ENCODE measurements at regions not wholly inside any gene's neighbourhood (a gene's known extent, or its start where the extent isn't known, plus 50 kb on each side); places are given as distances from the start of the nearest gene placed in this dataset.

DNA sequence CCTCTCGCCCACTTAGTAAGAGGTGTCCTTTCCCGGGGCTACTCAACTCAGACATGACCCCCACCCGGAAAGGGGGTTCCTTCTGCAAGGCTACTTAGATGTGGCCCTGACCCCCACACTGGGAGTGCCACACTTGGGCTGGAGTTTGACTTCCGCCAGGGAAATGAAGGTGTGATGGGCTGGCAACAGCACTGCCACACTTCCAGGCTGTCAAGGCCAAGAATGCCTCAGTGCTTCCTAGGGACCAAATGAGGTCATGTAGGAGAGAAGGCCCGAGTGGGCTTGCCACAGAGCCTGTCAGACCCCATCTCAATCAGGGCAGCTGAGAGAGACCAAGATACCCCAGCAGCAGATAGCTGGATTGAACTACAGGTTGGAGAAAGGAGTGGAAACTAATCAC is 55.5 kb downstream of the DRD1 start:
- Histone ChIP-seq H3K4ac (ENCODE audit: low read depth, low read length) (no peak overlapping the region), H3K79me2 (ENCODE audit: control insufficient read depth, insufficient read depth, low read length, poor library complexity) (no peaks in the 10 kb centered on the region), H3K27ac (ENCODE audit: low read depth, low read length) (no peak overlapping the region), H3K18ac (ENCODE audit: low read length) (no peak overlapping the region), H2BK12ac (ENCODE audit: low read length) (no peak overlapping the region), H2BK120ac (ENCODE audit: insufficient read depth, low read length, poor library complexity) (no peak overlapping the region), H2BK5ac (ENCODE audit: low read depth, low read length, poor library complexity) (no peak overlapping the region), H3K9ac (ENCODE audit: low read length) (no peak overlapping the region), H3K4me3 (ENCODE audit: low read depth, low read length) (no peak overlapping the region), H3K14ac (ENCODE audit: low read length) (no peak overlapping the region), H2AFZ (ENCODE audit: insufficient read depth, low read length, poor library complexity) (no peak overlapping the region), H4K91ac (ENCODE audit: low read depth, low read length) (no peak overlapping the region), H3K23ac (ENCODE audit: low read length) (no peak overlapping the region), H3K27me3 (ENCODE audit: insufficient read depth, low read length) (no peaks in the 10 kb centered on the region), H4K12ac (ENCODE audit: low read depth, low read length) (no peak overlapping the region), H3K79me1 (ENCODE audit: low read length) (no peaks in the 10 kb centered on the region), H3K9me3 (ENCODE audit: insufficient read depth, low read depth, low read length) (peaks cover 1% of the 10 kb centered on the region), H3K4me2 (ENCODE audit: low read length) (no peak overlapping the region), H3K36me3 (ENCODE audit: control insufficient read depth in 1 of 2, insufficient read depth in 2 of 2, low read length in 2 of 2) (no peaks in the 10 kb centered on the region), H4K8ac (ENCODE audit: low read depth, low read length) (no peak overlapping the region), H2AK5ac (ENCODE audit: low read length) (no peak overlapping the region), H3K4me1 (ENCODE audit: control insufficient read depth in 1 of 2, insufficient read depth in 2 of 2, low read length in 2 of 2) (no peaks in the 10 kb centered on the region)
- no peak for DNase-seq
- no CpG with 5 or more reads among the region's 5 CpGs for WGBS (ENCODE audit: extremely low coverage, insufficient coverage, insufficient read length)

DNA sequence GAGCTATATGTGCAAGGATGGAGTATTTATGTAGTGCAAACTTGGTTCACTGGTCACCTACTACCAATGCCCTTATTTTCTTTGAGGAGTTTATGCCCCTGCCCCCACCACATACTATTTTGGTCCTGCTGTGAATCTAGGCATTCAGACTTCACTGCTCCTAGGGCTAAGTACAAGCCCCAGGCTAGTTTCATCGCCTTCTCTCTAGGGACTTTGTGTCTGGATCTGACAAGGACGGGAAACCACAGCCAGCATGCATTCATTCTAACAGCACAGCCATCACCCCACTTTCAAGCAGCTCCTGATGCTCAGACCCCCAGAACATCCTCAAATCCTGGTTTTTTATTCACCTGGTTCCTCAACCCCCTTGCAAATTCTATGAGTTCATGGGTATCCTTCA is 56.8 kb downstream of the DRD1 start:
- H3K23ac ChIP-seq (ENCODE audit: low read length): no peak overlapping the region
- H3K27ac ChIP-seq (ENCODE audit: low read depth, low read length): no peak overlapping the region
- no peak overlapping the region for H3K4ac ChIP-seq (ENCODE audit: low read depth, low read length)
- no peak overlapping the region for H3K9ac ChIP-seq (ENCODE audit: low read length)
- H3K27me3 ChIP-seq (ENCODE audit: insufficient read depth, low read length): no peaks in the 10 kb centered on the region
- H3K4me1 ChIP-seq (ENCODE audit: control insufficient read depth in 1 of 2, insufficient read depth in 2 of 2, low read length in 2 of 2): no peaks in the 10 kb centered on the region
- no peak overlapping the region for H3K14ac ChIP-seq (ENCODE audit: low read length)
- H3K36me3 ChIP-seq (ENCODE audit: control insufficient read depth in 1 of 2, insufficient read depth in 2 of 2, low read length in 2 of 2): no peaks in the 10 kb centered on the region
- H2BK5ac ChIP-seq (ENCODE audit: low read depth, low read length, poor library complexity): no peak overlapping the region
- H3K18ac ChIP-seq (ENCODE audit: low read length): no peak overlapping the region
- peaks cover 1% of the 10 kb centered on the region for H3K9me3 ChIP-seq (ENCODE audit: insufficient read depth, low read depth, low read length)
- no CpG with 5 or more reads among the region's 2 CpGs for WGBS (ENCODE audit: extremely low coverage, insufficient coverage, insufficient read length)
- H4K91ac ChIP-seq (ENCODE audit: low read depth, low read length): no peak overlapping the region
- H3K79me1 ChIP-seq (ENCODE audit: low read length): no peaks in the 10 kb centered on the region
- no peak overlapping the region for H2BK12ac ChIP-seq (ENCODE audit: low read length)
- H4K12ac ChIP-seq (ENCODE audit: low read depth, low read length): no peak overlapping the region
- no peak overlapping the region for H3K4me3 ChIP-seq (ENCODE audit: low read depth, low read length)
- no peak overlapping the region for H3K4me2 ChIP-seq (ENCODE audit: low read length)
- no peak for DNase-seq
- H2AFZ ChIP-seq (ENCODE audit: insufficient read depth, low read length, poor library complexity): no peak overlapping the region
- H4K8ac ChIP-seq (ENCODE audit: low read depth, low read length): no peak overlapping the region
- H2AK5ac ChIP-seq (ENCODE audit: low read length): no peak overlapping the region
- H2BK120ac ChIP-seq (ENCODE audit: insufficient read depth, low read length, poor library complexity): no peak overlapping the region
- H3K79me2 ChIP-seq (ENCODE audit: control insufficient read depth, insufficient read depth, low read length, poor library complexity): no peaks in the 10 kb centered on the region

DNA sequence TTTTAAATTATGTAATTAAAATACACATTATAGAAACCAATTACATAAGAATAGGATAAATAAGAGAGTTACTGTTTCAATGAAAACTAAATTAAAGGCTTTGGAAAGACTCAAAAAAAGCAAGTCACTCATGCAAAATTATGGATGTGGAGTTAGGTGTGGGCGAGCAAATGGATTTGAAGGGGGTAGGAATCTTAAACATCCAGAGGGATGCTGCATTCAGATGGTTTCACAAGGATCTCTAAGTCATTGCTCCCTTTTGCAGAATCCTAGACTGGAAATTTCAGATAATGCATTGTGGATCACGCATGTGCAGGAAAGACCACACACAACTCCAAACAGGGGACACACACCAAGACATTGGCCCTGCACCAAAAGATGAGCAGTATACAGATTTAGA is 57.5 kb downstream of the DRD1 start:
- Histone ChIP-seq H3K4me1 (ENCODE audit: control insufficient read depth in 1 of 2, insufficient read depth in 2 of 2, low read length in 2 of 2) (no peaks in the 10 kb centered on the region), H3K4me2 (ENCODE audit: low read length) (no peak overlapping the region), H3K14ac (ENCODE audit: low read length) (no peak overlapping the region), H2BK5ac (ENCODE audit: low read depth, low read length, poor library complexity) (no peak overlapping the region), H4K12ac (ENCODE audit: low read depth, low read length) (no peak overlapping the region), H2AFZ (ENCODE audit: insufficient read depth, low read length, poor library complexity) (no peak overlapping the region), H3K18ac (ENCODE audit: low read length) (no peak overlapping the region), H3K79me2 (ENCODE audit: control insufficient read depth, insufficient read depth, low read length, poor library complexity) (no peaks in the 10 kb centered on the region), H3K9me3 (ENCODE audit: insufficient read depth, low read depth, low read length) (peaks cover 1% of the 10 kb centered on the region), H2BK120ac (ENCODE audit: insufficient read depth, low read length, poor library complexity) (no peak overlapping the region), H4K8ac (ENCODE audit: low read depth, low read length) (no peak overlapping the region), H2AK5ac (ENCODE audit: low read length) (no peak overlapping the region), H3K4ac (ENCODE audit: low read depth, low read length) (no peak overlapping the region), H3K27me3 (ENCODE audit: insufficient read depth, low read length) (no peaks in the 10 kb centered on the region), H3K4me3 (ENCODE audit: low read depth, low read length) (no peak overlapping the region), H3K9ac (ENCODE audit: low read length) (no peak overlapping the region), H3K27ac (ENCODE audit: low read depth, low read length) (no peak overlapping the region), H3K79me1 (ENCODE audit: low read length) (no peaks in the 10 kb centered on the region), H3K23ac (ENCODE audit: low read length) (no peak overlapping the region), H4K91ac (ENCODE audit: low read depth, low read length) (no peak overlapping the region), H3K36me3 (ENCODE audit: control insufficient read depth in 1 of 2, insufficient read depth in 2 of 2, low read length in 2 of 2) (no peaks in the 10 kb centered on the region), H2BK12ac (ENCODE audit: low read length) (no peak overlapping the region)
- WGBS (ENCODE audit: extremely low coverage, insufficient coverage, insufficient read length): no CpG with 5 or more reads among the region's 2 CpGs
- DNase-seq: no peak

DNA sequence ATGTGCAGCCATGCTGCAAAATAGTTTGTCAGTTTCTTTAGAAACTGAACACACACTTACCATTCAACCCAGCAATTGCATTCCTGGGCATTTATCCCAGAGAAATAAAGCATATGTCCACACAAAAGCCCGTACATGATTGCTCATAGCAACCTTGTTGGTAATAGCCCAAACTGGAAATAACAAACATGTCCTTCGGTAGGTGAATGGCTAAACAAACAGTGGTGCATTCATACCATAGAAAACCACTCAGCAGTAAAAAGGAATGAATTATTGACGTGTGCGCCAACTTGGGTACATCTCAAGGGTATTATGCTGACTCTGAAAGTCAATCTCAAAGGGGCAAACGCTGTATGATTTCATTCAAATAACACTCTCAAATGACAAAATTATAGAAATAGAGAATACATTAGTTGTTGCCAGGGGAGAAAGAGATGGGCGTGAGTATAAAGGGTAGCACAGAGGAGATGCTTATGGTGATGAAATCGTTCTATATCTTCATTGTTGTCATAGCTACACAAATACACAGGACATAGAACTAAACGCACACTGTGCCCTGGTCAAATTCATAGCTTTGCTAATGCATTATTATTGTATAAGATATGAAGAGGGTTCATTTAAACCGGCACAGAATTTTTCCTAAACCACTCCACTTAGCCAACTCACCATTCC is 58.2 kb downstream of the DRD1 start:
- H3K9ac ChIP-seq (ENCODE audit: low read length): no peak overlapping the region
- no peak overlapping the region for H3K23ac ChIP-seq (ENCODE audit: low read length)
- no peaks in the 10 kb centered on the region for H3K27me3 ChIP-seq (ENCODE audit: insufficient read depth, low read length)
- no peak overlapping the region for H3K4me3 ChIP-seq (ENCODE audit: low read depth, low read length)
- H2AFZ ChIP-seq (ENCODE audit: insufficient read depth, low read length, poor library complexity): no peak overlapping the region
- DNase-seq: no peak
- no peak overlapping the region for H3K14ac ChIP-seq (ENCODE audit: low read length)
- no peak overlapping the region for H3K27ac ChIP-seq (ENCODE audit: low read depth, low read length)
- no peak overlapping the region for H4K91ac ChIP-seq (ENCODE audit: low read depth, low read length)
- H2BK120ac ChIP-seq (ENCODE audit: insufficient read depth, low read length, poor library complexity): no peak overlapping the region
- H4K8ac ChIP-seq (ENCODE audit: low read depth, low read length): no peak overlapping the region
- no peak overlapping the region for H4K12ac ChIP-seq (ENCODE audit: low read depth, low read length)
- H3K4ac ChIP-seq (ENCODE audit: low read depth, low read length): no peak overlapping the region
- H2BK12ac ChIP-seq (ENCODE audit: low read length): no peak overlapping the region
- H3K9me3 ChIP-seq (ENCODE audit: insufficient read depth, low read depth, low read length): peaks cover 1% of the 10 kb centered on the region
- no peaks in the 10 kb centered on the region for H3K4me1 ChIP-seq (ENCODE audit: control insufficient read depth in 1 of 2, insufficient read depth in 2 of 2, low read length in 2 of 2)
- H2AK5ac ChIP-seq (ENCODE audit: low read length): no peak overlapping the region
- H3K79me1 ChIP-seq (ENCODE audit: low read length): no peaks in the 10 kb centered on the region
- no peaks in the 10 kb centered on the region for H3K36me3 ChIP-seq (ENCODE audit: control insufficient read depth in 1 of 2, insufficient read depth in 2 of 2, low read length in 2 of 2)
- no peaks in the 10 kb centered on the region for H3K79me2 ChIP-seq (ENCODE audit: control insufficient read depth, insufficient read depth, low read length, poor library complexity)
- no CpG with 5 or more reads among the region's 9 CpGs for WGBS (ENCODE audit: extremely low coverage, insufficient coverage, insufficient read length)
- H2BK5ac ChIP-seq (ENCODE audit: low read depth, low read length, poor library complexity): no peak overlapping the region
- H3K4me2 ChIP-seq (ENCODE audit: low read length): no peak overlapping the region
- H3K18ac ChIP-seq (ENCODE audit: low read length): no peak overlapping the region
